K562 (cell line): ENCODE measurements at regions not wholly inside any gene's neighbourhood (a gene's known extent, or its start where the extent isn't known, plus 50 kb on each side); places are given as distances from the start of the nearest gene placed in this dataset.

Experiments used
- ATF7 ChIP-seq: fragments of 450-650 bp; IDR thresholded peaks from 2 replicates; pipeline ENCODE4 v1.7.1; 2014; ENCODE audit warnings: mild to moderate bottlenecking, moderate library complexity
- CC2D1A ChIP-seq: fragments of 450-650 bp; IDR thresholded peaks from 2 replicates; pipeline ENCODE4 v1.6.1; 2017; ENCODE audit warnings: mild to moderate bottlenecking
- CEBPG ChIP-seq, 3 experiments: fragments of 200-800 bp in 1 of 3; sonication (Bioruptor generic) in 1 of 3; sonication (generic) in 1 of 3; formaldehyde crosslinking in 1 of 3; IDR thresholded peaks in 2 of 3; conservative IDR thresholded peaks in 1 of 3; 2 replicates each; pipeline versions ENCODE4 v1.6.1 to v1.8.0; 2016 to 2022; ENCODE audit warnings: missing compliant biosample characterization in 2 of 3, missing genetic modification characterization in 2 of 3, mild to moderate bottlenecking in 1 of 3, missing genetic modification reagents in 1 of 3
- CHD4 ChIP-seq: fragments of 200-600 bp; sonication (generic); IDR thresholded peaks from 3 replicates; pipeline ENCODE4 v1.6.1; 2012; ENCODE audit warnings: low read depth, mild to moderate bottlenecking, mixed read lengths, low read length, inconsistent platforms; ENCODE audit not compliant: insufficient read depth, insufficient replicate concordance, poor library complexity, severe bottlenecking
- E2F8 ChIP-seq: fragments of 450-650 bp; IDR thresholded peaks from 2 replicates; pipeline ENCODE4 v1.7.1; 2018; ENCODE audit warnings: mild to moderate bottlenecking, low read depth; ENCODE audit not compliant: partially characterized antibody
- FOXP1 ChIP-seq: sonication (generic); formaldehyde crosslinking; IDR thresholded peaks from 2 replicates; pipeline ENCODE4 v1.8.0; 2022; ENCODE audit warnings: mild to moderate bottlenecking, missing genetic modification reagents
- HDAC2 ChIP-seq: fragments of 450-650 bp; IDR thresholded peaks from 2 replicates; pipeline ENCODE4 v1.6.1; 2016; ENCODE audit warnings: mild to moderate bottlenecking
- HSF4 ChIP-seq: fragments of 250-450 bp; sonication (Bioruptor Pico); IDR thresholded peaks from 2 replicates; pipeline ENCODE4 v2.1.2; 2022; ENCODE audit warnings: mild to moderate bottlenecking, moderate library complexity, borderline replicate concordance
- MCM5 ChIP-seq: fragments of 450-650 bp; IDR thresholded peaks from 2 replicates; pipeline ENCODE4 v1.6.1; 2016; ENCODE audit warnings: low read depth
- NFE2L1 ChIP-seq: fragments of 450-650 bp; IDR thresholded peaks from 2 replicates; pipeline ENCODE4 v1.6.1; 2016; ENCODE audit warnings: missing genetic modification characterization, low read depth, mild to moderate bottlenecking, missing compliant biosample characterization, moderate library complexity, borderline replicate concordance
- NFXL1 ChIP-seq: fragments of 450-650 bp; formaldehyde crosslinking; IDR thresholded peaks from 2 replicates; pipeline ENCODE4 v1.4.0; 2021; ENCODE audit warnings: mild to moderate bottlenecking
- PHB2 ChIP-seq: fragments of 450-650 bp; IDR thresholded peaks from 2 replicates; pipeline ENCODE4 v1.6.1; 2017; ENCODE audit warnings: low read depth
- RBM15 ChIP-seq: fragments of 200-400 bp; formaldehyde crosslinking; IDR thresholded peaks from 2 replicates; pipeline ENCODE4 v1.6.1; 2018; ENCODE audit warnings: mild to moderate bottlenecking, low read length, moderate library complexity; ENCODE audit not compliant: insufficient read depth
- STAT5A ChIP-seq: IDR thresholded peaks from 2 replicates; pipeline ENCODE4 v1.6.1; 2012; ENCODE audit warnings: low read length, inconsistent platforms, borderline replicate concordance
- STAT6 ChIP-seq: sonication (generic); formaldehyde crosslinking; IDR thresholded peaks from 2 replicates; pipeline ENCODE4 v1.8.1; 2023; ENCODE audit warnings: mild to moderate bottlenecking, missing genetic modification reagents
- SUPT5H ChIP-seq: fragments of 450-650 bp; IDR thresholded peaks from 2 replicates; pipeline ENCODE4 v1.6.1; 2016
- TEAD2 ChIP-seq: fragments of 450-650 bp; IDR thresholded peaks from 2 replicates; pipeline ENCODE4 v1.6.1; 2016; ENCODE audit warnings: missing genetic modification characterization, control low read depth, missing compliant biosample characterization
- TRIM28 ChIP-seq: fragments of 450-650 bp; IDR thresholded peaks from 2 replicates; pipeline ENCODE4 v1.6.1; 2017
- ZBTB26 ChIP-seq: fragments of 450-650 bp; formaldehyde crosslinking; IDR thresholded peaks from 2 replicates; pipeline ENCODE4 v1.4.0; 2022; ENCODE audit warnings: missing genetic modification characterization
- TF ChIP-seq, protein P1 (sequence below): fragments of 450-650 bp; IDR thresholded peaks from 2 replicates; pipeline ENCODE4 v1.6.1; 2016

- TF ChIP-seq ATF7 (0 out of 2 replicates have a peak, but pooled peaks have one; percentile 38), PHB2 (no peak; the same call in 1 of the 2 replicates), STAT6 (CRISPR knock-in tag) (no peak), TEAD2 (tag) (no peak), TRIM28 (peak; percentile 56; the same call in 1 of the 2 replicates), CHD4 (no peak), FOXP1 (CRISPR knock-in tag) (no peak), CC2D1A (peak; percentile 87), CEBPG (CRISPR knock-in tag; IDR thresholded peaks at IDR 0.05) (no peak), CEBPG (tag; conservative IDR thresholded peaks at IDR 0.05 in 1 of 2, IDR thresholded peaks at IDR 0.05 in 1 of 2) (no peak), ZBTB26 (CRISPR knock-in tag) (no peak), E2F8 (no peak), RBM15 (no peak), SUPT5H (peak; percentile 57; the same call in 1 of the 2 replicates), MCM5 (no peak), NFE2L1 (tag) (no peak), STAT5A (peak; percentile 67), NFXL1 (CRISPR knock-in tag) (no peak), HSF4 (no peak), HDAC2 (peak; percentile 72)
- TF ChIP-seq, protein P1, sequence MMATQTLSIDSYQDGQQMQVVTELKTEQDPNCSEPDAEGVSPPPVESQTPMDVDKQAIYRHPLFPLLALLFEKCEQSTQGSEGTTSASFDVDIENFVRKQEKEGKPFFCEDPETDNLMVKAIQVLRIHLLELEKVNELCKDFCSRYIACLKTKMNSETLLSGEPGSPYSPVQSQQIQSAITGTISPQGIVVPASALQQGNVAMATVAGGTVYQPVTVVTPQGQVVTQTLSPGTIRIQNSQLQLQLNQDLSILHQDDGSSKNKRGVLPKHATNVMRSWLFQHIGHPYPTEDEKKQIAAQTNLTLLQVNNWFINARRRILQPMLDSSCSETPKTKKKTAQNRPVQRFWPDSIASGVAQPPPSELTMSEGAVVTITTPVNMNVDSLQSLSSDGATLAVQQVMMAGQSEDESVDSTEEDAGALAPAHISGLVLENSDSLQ, result peak; percentile 44
Measured at GRCh38 chr2:74048843-74049519, 64.3 kb downstream of the TET3 start (continued).
